B cell (primary cell): ENCODE measurements at regions not wholly inside any gene's neighbourhood (a gene's known extent, or its start where the extent isn't known, plus 50 kb on each side); places are given as distances from the start of the nearest gene placed in this dataset.

Experiments used
- ATAC-seq: fragments of 200-7000 bp; cut with Tn5 transposase; one replicate; pipeline ENCODE4 v1.10.0; 2021; ENCODE audit warnings: low read depth, mild to moderate bottlenecking, moderate number of reproducible peaks, moderate library complexity
- CTCF ChIA-PET: fragments of 350-600 bp; sonication (Branson Sonifier 250); formaldehyde crosslinking; loops from one replicate; lab custom pipeline; 2021; ENCODE audit warnings: antibody characterized with exemption, inconsistent platforms; lab: Charles Lee
- POLR2A ChIA-PET: fragments of 350-600 bp; sonication (Branson Sonifier 250); formaldehyde crosslinking; loops from one replicate; lab custom pipeline; 2021; ENCODE audit warnings: antibody characterized with exemption; lab: Charles Lee
- DNase-seq: peaks from one replicate; pipeline ENCODE4 v3.0.0; 2013
- H2AFZ ChIP-seq: 2 replicates; pipeline ENCODE4 v1.6.1; 2012; ENCODE audit warnings: mild to moderate bottlenecking, low read depth, low read length; ENCODE audit not compliant: insufficient read depth, poor library complexity, severe bottlenecking
- H3K27ac ChIP-seq, 2 donors: 1 replicate in 1 of 2; 2 replicates in 1 of 2; pipeline ENCODE4 v1.5.1; 2012 to 2013; ENCODE audit warnings: low read length in 2 of 2, mild to moderate bottlenecking in 2 of 2, moderate library complexity in 1 of 2
- H3K27me3 ChIP-seq, 4 experiments: fragments of 200-600 bp in 1 of 4; sonication (generic) in 1 of 4; replicated peaks in 1 of 4; 1 replicate in 2 of 4; 2 replicates in 2 of 4; pipeline versions ENCODE4 v1.6.1 to v1.7.0; 2013 to 2016; ENCODE audit warnings: low read length in 3 of 4, mild to moderate bottlenecking in 2 of 4, mixed read lengths in 1 of 4, moderate library complexity in 1 of 4; ENCODE audit not compliant: insufficient read depth in 4 of 4, control insufficient read depth in 3 of 4; ENCODE audit errors: control extremely low read depth in 1 of 4
- H3K36me3 ChIP-seq, 2 experiments: replicated peaks in 1 of 2; 1 replicate in 1 of 2; 2 replicates in 1 of 2; pipeline versions ENCODE4 v1.6.1 to v1.7.1; 2013; ENCODE audit warnings: low read length in 1 of 2; ENCODE audit not compliant: insufficient read depth in 2 of 2, control insufficient read depth in 1 of 2; ENCODE audit errors: control extremely low read depth in 1 of 2, extremely low read depth in 1 of 2
- H3K4me1 ChIP-seq, 2 donors: fragments of 200-600 bp in 1 of 2; sonication (generic) in 1 of 2; 1 replicate in 1 of 2; 2 replicates in 1 of 2; pipeline versions ENCODE4 v1.5.1 to v1.6.1; 2013 to 2017; ENCODE audit warnings: low read length in 2 of 2; ENCODE audit not compliant: control insufficient read depth in 2 of 2, insufficient read depth in 2 of 2
- H3K4me2 ChIP-seq: replicated peaks from 2 replicates; pipeline ENCODE3; 2012; ENCODE audit warnings: mild to moderate bottlenecking, low read depth, low read length; ENCODE audit not compliant: poor library complexity, severe bottlenecking
- H3K4me3 ChIP-seq, 5 experiments: fragments of 200-600 bp in 1 of 5; sonication (generic) in 1 of 5; 1 replicate in 3 of 5; 2 replicates in 2 of 5; pipeline versions ENCODE4 v1.5.1 to v1.7.0; 2011 to 2016; ENCODE audit warnings: low read length in 4 of 5, mild to moderate bottlenecking in 4 of 5, low read depth in 2 of 5, control low read depth in 1 of 5, moderate library complexity in 1 of 5; ENCODE audit not compliant: insufficient read depth in 1 of 5; ENCODE audit errors: control extremely low read depth in 1 of 5, extremely low read depth in 1 of 5
- H3K79me2 ChIP-seq: fragments of 200-600 bp; sonication (generic); one replicate; pipeline ENCODE4 v1.6.0; 2016; ENCODE audit warnings: low read length; ENCODE audit not compliant: control insufficient read depth, insufficient read depth
- H3K9ac ChIP-seq: fragments of 200-600 bp; sonication (generic); 2 replicates; pipeline ENCODE4 v1.6.1; 2017; ENCODE audit warnings: mild to moderate bottlenecking, low read length, moderate library complexity
- H3K9me3 ChIP-seq, 3 donors: one replicate each; pipeline versions ENCODE4 v1.6.1 to v1.7.1; 2013; ENCODE audit warnings: low read length in 2 of 3; ENCODE audit not compliant: control insufficient read depth in 2 of 3, insufficient read depth in 1 of 3; ENCODE audit errors: control extremely low read depth in 1 of 3
- H4K20me1 ChIP-seq: 2 replicates; pipeline ENCODE4 v1.6.0; 2012; ENCODE audit warnings: mild to moderate bottlenecking, low read length; ENCODE audit not compliant: insufficient read depth, control insufficient read depth, poor library complexity, severe bottlenecking
- H3K27ac Mint-ChIP-seq: one replicate; pipeline ENCODE4 v1.8.0; 2021; ENCODE audit warnings: mixed read lengths
- H3K27me3 Mint-ChIP-seq: one replicate; pipeline ENCODE4 v1.8.0; 2021; ENCODE audit warnings: mixed read lengths
- H3K4me1 Mint-ChIP-seq: one replicate; pipeline ENCODE4 v1.8.0; 2021; ENCODE audit warnings: mixed read lengths
- H3K4me3 Mint-ChIP-seq: one replicate; pipeline ENCODE4 v1.8.0; 2021; ENCODE audit warnings: mixed read lengths
- H3K9me3 Mint-ChIP-seq: one replicate; pipeline ENCODE4 v1.8.0; 2022; ENCODE audit warnings: mixed read lengths; ENCODE audit not compliant: insufficient read depth
- CTCF ChIP-seq: fragments of 200-600 bp; IDR thresholded peaks from one replicate; pipeline ENCODE4 v1.8.0; 2022; ENCODE audit warnings: antibody characterized with exemption, mild to moderate bottlenecking
- EZH2 ChIP-seq: IDR thresholded peaks from 2 replicates; pipeline ENCODE4 v1.6.1; 2012; ENCODE audit warnings: borderline replicate concordance, low read depth, mild to moderate bottlenecking, moderate library complexity, low read length; ENCODE audit not compliant: insufficient read depth, poor library complexity, severe bottlenecking
- WGBS: methylation state at CpG from one replicate; pipeline ENCODE4 v1.1.5; 2013; ENCODE audit warnings: missing lambda C conversion rate; ENCODE audit not compliant: insufficient coverage; 5-methylcytosine and 5-hydroxymethylcytosine counted together
- intact Hi-C: fragments of 100-400 bp; cut with micrococcal nuclease; formaldehyde crosslinking; loops from one replicate; pipeline ENCODE4 v1.10.0; 2022

- no peaks in the 10 kb centered on the region for H3K27me3 ChIP-seq
- Mint-ChIP-seq H3K9me3 (no peaks in the 10 kb centered on the region), H3K4me1 (no peaks in the 10 kb centered on the region), H3K27me3 (no peaks in the 10 kb centered on the region), H3K27ac (no peak overlapping the region), H3K4me3 (no peak overlapping the region)
- no peak for TF ChIP-seq EZH2
- no peak for TF ChIP-seq CTCF
- no peaks in the 10 kb centered on the region for H3K36me3 ChIP-seq
- no peaks in the 10 kb centered on the region for H3K79me2 ChIP-seq
- H3K4me2 ChIP-seq, result no peak overlapping the region
- H3K4me3 ChIP-seq, result no peak overlapping the region
- H3K27ac ChIP-seq, result no peak overlapping the region
- H3K9ac ChIP-seq, result no peak overlapping the region
- no peaks in the 10 kb centered on the region for H4K20me1 ChIP-seq
- DNase-seq (no peak), ATAC-seq (no peak)
- H3K4me1 ChIP-seq, result no peaks in the 10 kb centered on the region
- no CpG with 5 or more reads among the region's 2 CpGs for WGBS
- ChIA-PET POLR2A (no interaction called here), CTCF (no interaction called here)
- no peaks in the 10 kb centered on the region for H3K9me3 ChIP-seq
- no peak overlapping the region for H2AFZ ChIP-seq
- intact Hi-C loops, result no loop called here
Observed at GRCh38 chr2:21794611-21795010, 670.8 kb downstream of the TDRD15 start.

- Histone ChIP-seq H2AFZ (no peak overlapping the region), H3K79me2 (no peaks in the 10 kb centered on the region), H3K9me3 (no peaks in the 10 kb centered on the region), H3K4me1 (no peaks in the 10 kb centered on the region), H3K27me3 (no peaks in the 10 kb centered on the region), H4K20me1 (no peaks in the 10 kb centered on the region), H3K27ac (no peak overlapping the region), H3K4me2 (no peak overlapping the region), H3K4me3 (no peak overlapping the region), H3K9ac (no peak overlapping the region), H3K36me3 (no peaks in the 10 kb centered on the region)
- Mint-ChIP-seq H3K9me3 (peaks cover 3% of the 10 kb centered on the region), H3K4me1 (no peaks in the 10 kb centered on the region), H3K27ac (no peak overlapping the region), H3K27me3 (no peaks in the 10 kb centered on the region), H3K4me3 (no peak overlapping the region)
- ATAC-seq, result no peak
- ChIA-PET POLR2A (no interaction called here), CTCF (no interaction called here)
- TF ChIP-seq EZH2 (no peak), CTCF (no peak)
- intact Hi-C loops, result no loop called here
- DNase-seq, result no peak
- no CpG with 5 or more reads among the region's 1 CpG for WGBS
Observed at GRCh38 chr2:21800356-21800755, 676.6 kb downstream of the TDRD15 start.
